ENCODE measurements at regions not wholly inside any gene's neighbourhood (a gene's known extent, or its start where the extent isn't known, plus 50 kb on each side); places are given as distances from the start of the nearest gene placed in this dataset.

- TF ChIP-seq, protein P1, sequence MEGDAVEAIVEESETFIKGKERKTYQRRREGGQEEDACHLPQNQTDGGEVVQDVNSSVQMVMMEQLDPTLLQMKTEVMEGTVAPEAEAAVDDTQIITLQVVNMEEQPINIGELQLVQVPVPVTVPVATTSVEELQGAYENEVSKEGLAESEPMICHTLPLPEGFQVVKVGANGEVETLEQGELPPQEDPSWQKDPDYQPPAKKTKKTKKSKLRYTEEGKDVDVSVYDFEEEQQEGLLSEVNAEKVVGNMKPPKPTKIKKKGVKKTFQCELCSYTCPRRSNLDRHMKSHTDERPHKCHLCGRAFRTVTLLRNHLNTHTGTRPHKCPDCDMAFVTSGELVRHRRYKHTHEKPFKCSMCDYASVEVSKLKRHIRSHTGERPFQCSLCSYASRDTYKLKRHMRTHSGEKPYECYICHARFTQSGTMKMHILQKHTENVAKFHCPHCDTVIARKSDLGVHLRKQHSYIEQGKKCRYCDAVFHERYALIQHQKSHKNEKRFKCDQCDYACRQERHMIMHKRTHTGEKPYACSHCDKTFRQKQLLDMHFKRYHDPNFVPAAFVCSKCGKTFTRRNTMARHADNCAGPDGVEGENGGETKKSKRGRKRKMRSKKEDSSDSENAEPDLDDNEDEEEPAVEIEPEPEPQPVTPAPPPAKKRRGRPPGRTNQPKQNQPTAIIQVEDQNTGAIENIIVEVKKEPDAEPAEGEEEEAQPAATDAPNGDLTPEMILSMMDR (conservative IDR thresholded peaks at IDR 0.05): no peak
- TF ChIP-seq ZFX (IDR thresholded peaks at IDR 0.05): no peak
These were observed 57.2 kb upstream of the CIBAR2 start for GRCh38 chr16:85169333-85170065.

All from C4-2B (cell line).